HEK293T (cell line): ENCODE measurements at regions not wholly inside any gene's neighbourhood (a gene's known extent, or its start where the extent isn't known, plus 50 kb on each side); places are given as distances from the start of the nearest gene placed in this dataset.
"Not testable (repeated sequence)": the region's sequence is repeated elsewhere in the genome, so short reads cannot be mapped to it uniquely, and the experiment has no call there.

ENCODE experiments used
- CTCF ChIA-PET: fragments of 350-600 bp; formaldehyde crosslinking; extraction: SDS; loops from one replicate; lab custom pipeline; 2021; ENCODE audit warnings: antibody characterized with exemption, inconsistent platforms; lab: Yijun Ruan, JAX
- POLR2A ChIA-PET: fragments of 350-600 bp; formaldehyde crosslinking; extraction: SDS; loops from one replicate; lab custom pipeline; 2020; ENCODE audit warnings: antibody characterized with exemption, inconsistent platforms; lab: Yijun Ruan, JAX
- DNase-seq: peaks from one replicate; pipeline ENCODE4 v3.0.0; 2012; ENCODE audit warnings: mixed read lengths; ENCODE audit errors: extremely low spot score
- ARNT ChIP-seq: fragments of 450-650 bp; IDR thresholded peaks from 2 replicates; pipeline ENCODE4 v1.6.1; 2017; ENCODE audit warnings: mild to moderate bottlenecking
- BHLHE40 ChIP-seq: fragments of 450-650 bp; IDR thresholded peaks from 2 replicates; pipeline ENCODE4 v1.6.1; 2016; ENCODE audit warnings: mild to moderate bottlenecking, moderate library complexity, borderline replicate concordance
- CTBP1 ChIP-seq: fragments of 450-650 bp; IDR thresholded peaks from 2 replicates; pipeline ENCODE4 v1.6.1; 2016; ENCODE audit warnings: borderline replicate concordance
- ELF4 ChIP-seq: fragments of 450-650 bp; IDR thresholded peaks from 2 replicates; pipeline ENCODE4 v1.6.1; 2017; ENCODE audit warnings: antibody characterized with exemption
- FOXA1 ChIP-seq: fragments of 450-650 bp; IDR thresholded peaks from 2 replicates; pipeline ENCODE4 v1.6.1; 2016; ENCODE audit warnings: mild to moderate bottlenecking
- FOXK2 ChIP-seq: fragments of 450-650 bp; IDR thresholded peaks from 2 replicates; pipeline ENCODE4 v1.6.1; 2016; ENCODE audit warnings: mild to moderate bottlenecking
- FOXM1 ChIP-seq: fragments of 450-650 bp; IDR thresholded peaks from 2 replicates; pipeline ENCODE4 v1.6.1; 2017; ENCODE audit warnings: mild to moderate bottlenecking, borderline replicate concordance
- HDGF ChIP-seq: fragments of 450-650 bp; IDR thresholded peaks from 2 replicates; pipeline ENCODE4 v1.6.1; 2017; ENCODE audit warnings: antibody characterized with exemption, borderline replicate concordance
- L3MBTL2 ChIP-seq: fragments of 450-650 bp; conservative IDR thresholded peaks from 2 replicates; pipeline ENCODE4 v1.6.1; 2016; ENCODE audit warnings: mild to moderate bottlenecking
- LEF1 ChIP-seq: fragments of 450-650 bp; IDR thresholded peaks from 2 replicates; pipeline ENCODE4 v1.6.1; 2017; ENCODE audit warnings: mild to moderate bottlenecking, borderline replicate concordance
- NFRKB ChIP-seq: fragments of 450-650 bp; IDR thresholded peaks from 2 replicates; pipeline ENCODE4 v1.6.1; 2016; ENCODE audit warnings: mild to moderate bottlenecking, moderate library complexity
- PKNOX1 ChIP-seq: fragments of 450-650 bp; IDR thresholded peaks from 2 replicates; pipeline ENCODE4 v1.6.1; 2016
- SP1 ChIP-seq: fragments of 450-650 bp; IDR thresholded peaks from 2 replicates; pipeline ENCODE4 v1.6.1; 2017
- SUZ12 ChIP-seq: fragments of 450-650 bp; IDR thresholded peaks from 2 replicates; pipeline ENCODE4 v1.6.1; 2016; ENCODE audit warnings: mild to moderate bottlenecking
- TARDBP ChIP-seq: fragments of 450-650 bp; IDR thresholded peaks from 2 replicates; pipeline ENCODE4 v1.6.1; 2016
- ZNF384 ChIP-seq: fragments of 450-650 bp; IDR thresholded peaks from 2 replicates; pipeline ENCODE4 v1.6.1; 2016

DNA sequence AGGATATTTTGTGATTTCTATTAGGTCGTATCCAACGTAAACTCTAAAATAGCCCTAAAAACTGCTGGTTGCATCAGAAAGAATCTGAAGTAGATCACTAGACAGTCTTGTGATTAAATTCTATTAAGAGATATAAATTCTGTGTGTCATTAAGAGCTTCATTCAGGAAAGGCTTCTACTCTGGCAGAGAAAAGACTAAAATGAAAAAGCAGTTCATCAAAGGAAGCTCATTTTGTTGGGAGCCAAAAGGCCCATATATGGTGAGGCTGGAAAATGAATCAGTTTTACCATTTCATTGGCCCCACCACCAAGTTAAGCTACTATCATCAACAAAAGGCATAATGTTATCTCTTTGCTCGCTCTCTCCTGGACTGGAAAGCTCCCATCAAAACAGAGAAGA is 261.1 kb downstream of the SATB2 start:
- CTCF ChIA-PET, result no interaction called here
- DNase-seq, result no peak
- POLR2A ChIA-PET, result no interaction called here
- TF ChIP-seq SP1 (no peak), NFRKB (no peak), CTBP1 (no peak), L3MBTL2 (no peak), FOXA1 (no peak), ZNF384 (no peak), BHLHE40 (no peak), FOXK2 (no peak), LEF1 (no peak), SUZ12 (no peak), PKNOX1 (no peak), ARNT (no peak), HDGF (no peak), ELF4 (no peak), TARDBP (no peak), FOXM1 (no peak)

- no peak for TF ChIP-seq SP1
- TF ChIP-seq L3MBTL2, result no peak
- no peak for TF ChIP-seq SUZ12
- TF ChIP-seq ELF4, result no peak
- TF ChIP-seq ARNT, result no peak
- no peak for TF ChIP-seq HDGF
- no peak for TF ChIP-seq CTBP1
- no peak for TF ChIP-seq FOXA1
- TF ChIP-seq BHLHE40, result no peak
- TF ChIP-seq FOXK2, result no peak
- no peak for TF ChIP-seq TARDBP
- no peak for TF ChIP-seq NFRKB
- no peak for TF ChIP-seq ZNF384
- TF ChIP-seq PKNOX1, result no peak
- no peak for TF ChIP-seq FOXM1
- no peak for TF ChIP-seq LEF1
- no peak for DNase-seq
- POLR2A ChIA-PET, result no interaction called here
- CTCF ChIA-PET, result no interaction called here
Observed at GRCh38 chr2:199195927-199196502, 261.7 kb downstream of the SATB2 start.

- POLR2A ChIA-PET, result no interaction called here
- CTCF ChIA-PET, result no interaction called here
- no peak for DNase-seq
- TF ChIP-seq HDGF (no peak), SUZ12 (no peak), CTBP1 (no peak)
Observed at GRCh38 chr2:199191461-199191860, 266.3 kb downstream of the SATB2 start.

GRCh38 chr2:199189229-199189628 is 268.5 kb downstream of the SATB2 start:
- CTCF ChIA-PET, result no interaction called here
- POLR2A ChIA-PET, result no interaction called here
- no peak for DNase-seq
- TF ChIP-seq CTBP1, result no peak
- TF ChIP-seq TARDBP, result no peak
- no peak for TF ChIP-seq FOXM1
- no peak for TF ChIP-seq PKNOX1
- no peak for TF ChIP-seq SP1

- no peak for DNase-seq
- CTCF ChIA-PET, result no interaction called here
- no peak for TF ChIP-seq L3MBTL2
- no peak for TF ChIP-seq SP1
- TF ChIP-seq HDGF, result no peak
- TF ChIP-seq PKNOX1, result no peak
- no peak for TF ChIP-seq ARNT
- no peak for TF ChIP-seq ELF4
- no peak for TF ChIP-seq CTBP1
- TF ChIP-seq NFRKB, result no peak
- no peak for TF ChIP-seq FOXM1
- no peak for TF ChIP-seq TARDBP
- TF ChIP-seq FOXK2, result no peak
- no peak for TF ChIP-seq FOXA1
- TF ChIP-seq BHLHE40, result no peak
- POLR2A ChIA-PET, result no interaction called here
Observed at GRCh38 chr2:199186301-199186751, 271.4 kb downstream of the SATB2 start.

GRCh38 chr2:199185174-199185573 is 272.6 kb downstream of the SATB2 start:
- POLR2A ChIA-PET, CTCF ChIA-PET, DNase-seq: not testable (repeated sequence)
